Trophoblast cell (in vitro differentiated cells and primary cell): ENCODE measurements at regions not wholly inside any gene's neighbourhood (a gene's known extent, or its start where the extent isn't known, plus 50 kb on each side); places are given as distances from the start of the nearest gene placed in this dataset.

Source experiments
- DNase-seq, 2 donors: peaks; one replicate each; pipeline ENCODE4 v3.0.0-alpha.2; 2016
- H2AFZ ChIP-seq: 2 replicates; pipeline ENCODE4 v1.6.1; 2013; ENCODE audit warnings: low read length, moderate library complexity, mild to moderate bottlenecking; ENCODE audit not compliant: insufficient read depth, poor library complexity
- H2AK5ac ChIP-seq: 2 replicates; pipeline ENCODE4 v1.6.1; 2013; ENCODE audit warnings: mild to moderate bottlenecking, low read length
- H2BK120ac ChIP-seq: 2 replicates; pipeline ENCODE4 v1.6.1; 2013; ENCODE audit warnings: low read length, mild to moderate bottlenecking, moderate library complexity; ENCODE audit not compliant: insufficient read depth, poor library complexity
- H2BK12ac ChIP-seq: 2 replicates; pipeline ENCODE4 v1.6.1; 2013; ENCODE audit warnings: mild to moderate bottlenecking, low read length, moderate library complexity
- H2BK5ac ChIP-seq: 2 replicates; pipeline ENCODE4 v1.6.1; 2013; ENCODE audit warnings: low read length, low read depth, moderate library complexity, mild to moderate bottlenecking; ENCODE audit not compliant: poor library complexity
- H3K14ac ChIP-seq: 2 replicates; pipeline ENCODE4 v1.6.1; 2013; ENCODE audit warnings: mild to moderate bottlenecking, low read length
- H3K18ac ChIP-seq: 2 replicates; pipeline ENCODE4 v1.6.1; 2013; ENCODE audit warnings: mild to moderate bottlenecking, low read length
- H3K23ac ChIP-seq: 2 replicates; pipeline ENCODE4 v1.6.1; 2013; ENCODE audit warnings: low read length
- H3K27ac ChIP-seq: 2 replicates; pipeline ENCODE4 v1.5.1; 2013; ENCODE audit warnings: low read depth, mild to moderate bottlenecking, inconsistent platforms, low read length, moderate library complexity
- H3K27me3 ChIP-seq: 2 replicates; pipeline ENCODE4 v1.6.1; 2013; ENCODE audit warnings: inconsistent platforms, mild to moderate bottlenecking, low read length, moderate library complexity; ENCODE audit not compliant: insufficient read depth
- H3K36me3 ChIP-seq, 2 experiments: 1 replicate in 1 of 2; 2 replicates in 1 of 2; pipeline ENCODE4 v1.6.1; 2013; ENCODE audit warnings: low read length in 2 of 2, mild to moderate bottlenecking in 2 of 2, moderate library complexity in 1 of 2; ENCODE audit not compliant: insufficient read depth in 2 of 2, control insufficient read depth in 1 of 2
- H3K4ac ChIP-seq: 2 replicates; pipeline ENCODE4 v1.6.1; 2013; ENCODE audit warnings: low read depth, mild to moderate bottlenecking, low read length, moderate library complexity
- H3K4me1 ChIP-seq, 2 experiments: 1 replicate in 1 of 2; 2 replicates in 1 of 2; pipeline ENCODE4 v1.6.1; 2013; ENCODE audit warnings: low read length in 2 of 2, mild to moderate bottlenecking in 2 of 2, moderate library complexity in 1 of 2; ENCODE audit not compliant: insufficient read depth in 2 of 2, control insufficient read depth in 1 of 2
- H3K4me2 ChIP-seq: 2 replicates; pipeline ENCODE4 v1.6.1; 2013; ENCODE audit warnings: inconsistent platforms, mild to moderate bottlenecking, low read length, moderate library complexity
- H3K4me3 ChIP-seq: 2 replicates; pipeline ENCODE4 v1.5.1; 2013; ENCODE audit warnings: mild to moderate bottlenecking, low read depth, low read length, inconsistent platforms
- H3K79me1 ChIP-seq: one replicate; pipeline ENCODE4 v1.6.1; 2013; ENCODE audit warnings: low read length
- H3K79me2 ChIP-seq: 2 replicates; pipeline ENCODE4 v1.6.1; 2013; ENCODE audit warnings: low read length, mild to moderate bottlenecking; ENCODE audit not compliant: control insufficient read depth, insufficient read depth, poor library complexity
- H3K9ac ChIP-seq: 2 replicates; pipeline ENCODE4 v1.6.1; 2013; ENCODE audit warnings: mild to moderate bottlenecking, low read length
- H3K9me3 ChIP-seq: 2 replicates; pipeline ENCODE4 v1.6.1; 2013; ENCODE audit warnings: low read depth, mild to moderate bottlenecking, control low read depth, inconsistent platforms, low read length; ENCODE audit not compliant: insufficient read depth
- H4K12ac ChIP-seq: 2 replicates; pipeline ENCODE4 v1.6.1; 2013; ENCODE audit warnings: low read depth, mild to moderate bottlenecking, low read length, moderate library complexity
- H4K8ac ChIP-seq: 2 replicates; pipeline ENCODE4 v1.6.1; 2013; ENCODE audit warnings: low read depth, mild to moderate bottlenecking, low read length, moderate library complexity
- H4K91ac ChIP-seq: one replicate; pipeline ENCODE4 v1.6.1; 2013; ENCODE audit warnings: low read depth, mild to moderate bottlenecking, low read length, moderate library complexity
- WGBS: extraction: QIAGEN DNeasy Blood & Tissue Kit; methylation state at CpG from one replicate; pipeline ENCODE4 v1.1.7; 2013; ENCODE audit warnings: missing lambda C conversion rate; ENCODE audit not compliant: insufficient read length, insufficient coverage; ENCODE audit errors: extremely low coverage; 5-methylcytosine and 5-hydroxymethylcytosine counted together

- Histone ChIP-seq H3K4me1 (no peaks in the 10 kb centered on the region), H3K36me3 (no peaks in the 10 kb centered on the region), H4K91ac (no peak overlapping the region), H3K18ac (no peak overlapping the region), H3K79me1 (no peaks in the 10 kb centered on the region), H3K79me2 (no peaks in the 10 kb centered on the region), H3K23ac (no peak overlapping the region), H3K4ac (no peak overlapping the region), H2BK5ac (no peak overlapping the region), H4K8ac (no peak overlapping the region), H4K12ac (no peak overlapping the region), H2AK5ac (no peak overlapping the region), H3K27me3 (no peaks in the 10 kb centered on the region), H3K27ac (no peak overlapping the region), H3K9ac (no peak overlapping the region), H3K4me2 (no peak overlapping the region), H2BK120ac (no peak overlapping the region), H3K9me3 (no peaks in the 10 kb centered on the region), H2AFZ (no peak overlapping the region), H3K14ac (no peak overlapping the region), H2BK12ac (no peak overlapping the region), H3K4me3 (no peak overlapping the region)
- whole genome bisulfite sequencing = no CpG with 5 or more reads among the region's 2 CpGs
- DNase-seq = no peak
Observed at GRCh38 chr1:218957971-218958370, 215.7 kb upstream of the LYPLAL1 start.

DNA sequence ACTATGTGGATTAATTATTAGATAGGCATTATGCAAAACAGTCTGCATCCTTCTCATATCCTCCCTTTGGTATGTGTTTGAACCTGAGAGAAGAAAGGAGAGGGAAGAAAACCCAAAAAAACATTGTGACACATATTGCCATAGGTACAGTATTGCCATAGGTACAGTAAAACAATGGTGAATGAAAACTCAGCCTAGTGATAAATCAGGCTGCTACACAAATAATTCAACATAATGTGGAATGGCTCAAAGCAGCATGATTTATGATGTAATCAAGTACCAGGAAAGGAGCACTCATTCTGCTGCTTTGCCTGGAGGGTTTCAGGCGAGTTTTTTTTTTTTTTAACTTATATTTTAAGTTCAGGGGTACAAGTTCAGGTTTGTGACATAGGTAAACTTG lies 213.9 kb upstream of the LYPLAL1 start:
- Histone ChIP-seq H3K79me1 (no peaks in the 10 kb centered on the region), H4K8ac (no peak overlapping the region), H3K9ac (no peak overlapping the region), H3K36me3 (no peaks in the 10 kb centered on the region), H2AK5ac (no peak overlapping the region), H3K4me1 (no peaks in the 10 kb centered on the region), H3K14ac (no peak overlapping the region), H3K27me3 (no peaks in the 10 kb centered on the region), H2BK120ac (no peak overlapping the region), H3K9me3 (no peaks in the 10 kb centered on the region), H2BK5ac (no peak overlapping the region), H4K12ac (no peak overlapping the region), H2AFZ (no peak overlapping the region), H3K4ac (no peak overlapping the region), H3K23ac (no peak overlapping the region), H3K18ac (no peak overlapping the region), H3K4me3 (no peak overlapping the region), H4K91ac (no peak overlapping the region), H2BK12ac (no peak overlapping the region), H3K27ac (no peak overlapping the region), H3K79me2 (no peaks in the 10 kb centered on the region), H3K4me2 (no peak overlapping the region)
- no CpG with 5 or more reads among the region's 1 CpG for WGBS
- no peak for DNase-seq

DNA sequence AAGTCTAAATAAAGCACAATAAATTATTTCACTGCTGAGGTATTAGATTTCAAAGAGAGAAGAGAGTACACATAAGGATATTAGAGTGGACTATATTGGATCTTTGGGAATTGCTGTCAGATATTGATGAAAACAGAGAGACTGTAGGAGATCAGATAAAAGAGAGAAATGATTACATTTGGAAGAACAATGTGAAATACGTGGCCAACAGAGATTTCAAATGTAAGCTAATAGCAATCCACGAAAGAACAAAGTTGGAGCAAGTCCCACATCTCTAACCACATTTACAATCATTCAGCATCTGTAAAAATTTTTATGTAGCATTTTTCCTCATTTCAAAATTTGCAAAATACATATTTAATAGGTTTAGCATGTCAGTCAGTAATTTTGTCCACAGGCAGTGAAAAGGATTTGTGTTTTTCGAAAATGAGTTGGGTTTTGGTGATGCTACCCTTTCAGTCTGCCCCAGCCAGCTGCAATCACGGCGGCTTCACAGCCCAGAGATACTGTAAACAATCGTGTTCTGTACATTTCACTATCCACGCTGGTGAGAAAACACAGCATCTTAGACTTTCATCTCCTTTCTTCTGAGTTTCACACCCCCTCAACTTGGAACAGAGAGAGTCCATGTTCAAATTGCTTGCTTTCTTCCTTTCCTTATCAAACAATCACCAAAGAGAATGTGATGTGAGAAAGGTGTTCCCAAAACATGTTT lies 209.1 kb upstream of the LYPLAL1 start:
- Histone ChIP-seq H3K4ac (no peak overlapping the region), H3K18ac (no peak overlapping the region), H4K91ac (no peak overlapping the region), H3K4me1 (no peaks in the 10 kb centered on the region), H4K12ac (no peak overlapping the region), H3K27me3 (no peaks in the 10 kb centered on the region), H3K27ac (no peak overlapping the region), H3K23ac (no peak overlapping the region), H2BK12ac (no peak overlapping the region), H3K9ac (no peak overlapping the region), H2AK5ac (no peak overlapping the region), H3K14ac (no peak overlapping the region), H3K36me3 (no peaks in the 10 kb centered on the region), H3K4me3 (no peak overlapping the region), H3K9me3 (no peaks in the 10 kb centered on the region), H3K4me2 (no peak overlapping the region), H2BK120ac (no peak overlapping the region), H4K8ac (no peak overlapping the region), H2AFZ (no peak overlapping the region), H3K79me1 (no peaks in the 10 kb centered on the region), H3K79me2 (no peaks in the 10 kb centered on the region), H2BK5ac (no peak overlapping the region)
- no CpG with 5 or more reads among the region's 7 CpGs for WGBS
- no peak for DNase-seq

DNA sequence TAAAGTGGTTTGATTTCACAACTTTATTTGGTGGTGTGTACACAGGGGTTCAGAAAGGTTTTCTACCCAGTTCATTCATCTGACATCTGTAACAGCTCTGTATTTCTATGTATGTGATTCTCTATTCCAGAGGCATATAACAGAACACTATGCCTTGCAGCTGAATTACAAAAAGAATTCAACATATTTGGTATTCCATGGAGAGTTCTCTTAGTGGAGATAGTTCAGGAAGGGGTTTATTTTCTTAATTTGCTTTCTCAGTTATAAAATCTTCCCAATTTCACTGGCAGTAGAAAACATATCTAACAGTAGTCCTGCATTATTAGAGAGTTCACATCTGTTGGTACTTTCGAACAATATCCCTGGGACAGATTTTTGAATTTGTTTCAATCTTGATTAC lies 207.9 kb upstream of the LYPLAL1 start:
- Histone ChIP-seq H4K12ac (no peak overlapping the region), H3K27me3 (no peaks in the 10 kb centered on the region), H3K27ac (no peak overlapping the region), H3K79me1 (no peaks in the 10 kb centered on the region), H2BK120ac (no peak overlapping the region), H3K4me3 (no peak overlapping the region), H3K9ac (no peak overlapping the region), H3K36me3 (no peaks in the 10 kb centered on the region), H2AK5ac (no peak overlapping the region), H3K23ac (no peak overlapping the region), H3K18ac (no peak overlapping the region), H3K14ac (no peak overlapping the region), H3K9me3 (no peaks in the 10 kb centered on the region), H3K4me2 (no peak overlapping the region), H3K79me2 (no peaks in the 10 kb centered on the region), H4K8ac (no peak overlapping the region), H2BK12ac (no peak overlapping the region), H4K91ac (no peak overlapping the region), H3K4me1 (no peaks in the 10 kb centered on the region), H2AFZ (no peak overlapping the region), H2BK5ac (no peak overlapping the region), H3K4ac (no peak overlapping the region)
- DNase-seq = no peak
- WGBS = no CpG with 5 or more reads among the region's 1 CpG
